ENCODE measurements at regions not wholly inside any gene's neighbourhood (a gene's known extent, or its start where the extent isn't known, plus 50 kb on each side); places are given as distances from the start of the nearest gene placed in this dataset.

DNA sequence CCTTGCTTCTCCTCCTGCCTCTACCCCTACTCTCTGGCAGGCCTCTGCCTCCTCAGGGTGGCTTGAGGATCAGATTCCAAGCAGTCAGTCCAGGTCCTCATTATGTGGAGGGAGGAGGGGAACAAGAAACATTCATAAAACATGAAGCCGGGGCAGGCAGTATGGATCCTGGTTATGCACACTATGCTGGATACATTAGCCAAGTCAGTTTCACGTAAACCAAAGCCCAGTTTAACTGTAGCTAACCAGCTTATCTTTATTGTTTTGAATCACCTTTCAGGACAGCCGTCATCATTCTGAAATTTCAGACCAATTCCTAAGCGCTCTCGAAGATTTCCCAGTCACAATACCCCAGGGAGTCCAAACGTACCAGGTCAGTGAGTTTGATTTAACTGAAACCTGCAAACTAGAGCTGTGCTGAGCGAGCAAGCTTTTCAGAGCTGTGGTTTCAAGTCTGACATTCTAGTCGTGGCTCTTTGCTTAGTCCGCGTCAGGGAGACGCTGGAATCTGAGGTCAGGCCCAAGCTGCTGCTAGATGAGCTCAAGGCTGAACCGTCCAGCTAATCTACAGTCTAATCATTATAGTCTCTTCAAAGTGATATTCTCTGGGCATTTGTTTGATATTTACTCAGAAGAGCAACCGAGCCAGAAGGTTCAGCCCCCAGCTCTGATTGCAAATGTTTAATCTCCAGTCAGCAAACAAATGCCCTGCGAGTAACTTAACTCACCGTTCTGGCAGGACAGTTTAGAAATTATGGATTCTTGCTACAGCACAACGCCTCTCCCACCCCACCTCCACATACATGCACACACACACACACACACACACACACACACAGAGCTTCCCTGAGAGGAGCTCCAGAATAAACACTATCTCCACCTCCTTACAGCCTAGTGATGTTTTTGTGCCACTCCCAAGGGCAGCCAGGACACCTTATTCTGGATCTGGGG, 63.8 kb upstream of the BZW1 start:
- WGBS, 2 donors: 43 to 47% methylated on average over 16 of the region's 16 CpGs
- peak overlapping the region in 3 of 4 donors; percentile 34 to 78 (median 50) for H3K27ac ChIP-seq

DNA sequence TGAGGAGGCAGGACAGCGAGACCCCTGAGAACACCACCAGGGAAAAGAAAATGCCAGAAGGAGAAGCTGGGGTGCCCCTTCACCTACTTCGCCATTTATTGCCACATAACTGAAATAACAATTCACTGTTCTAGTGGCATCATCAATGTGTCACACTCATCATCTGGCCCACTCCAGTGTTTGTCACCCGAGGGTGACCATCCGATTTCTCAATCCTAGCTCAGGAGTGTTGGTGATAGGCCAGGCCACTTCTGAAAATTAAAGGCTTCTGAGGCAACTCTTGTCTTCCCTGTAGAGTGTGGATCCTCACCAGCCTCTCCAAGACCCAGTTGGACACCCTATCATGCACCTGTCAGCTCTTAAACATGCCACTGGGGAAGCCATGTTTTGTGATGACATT, 62.9 kb upstream of the BZW1 start:
- peaks cover 0 to 41% (median 3%) of the 10 kb centered on the region in 4 donors for H3K4me1 ChIP-seq
- no peaks in the 10 kb centered on the region for H3K27me3 ChIP-seq
- TF ChIP-seq, protein P1, sequence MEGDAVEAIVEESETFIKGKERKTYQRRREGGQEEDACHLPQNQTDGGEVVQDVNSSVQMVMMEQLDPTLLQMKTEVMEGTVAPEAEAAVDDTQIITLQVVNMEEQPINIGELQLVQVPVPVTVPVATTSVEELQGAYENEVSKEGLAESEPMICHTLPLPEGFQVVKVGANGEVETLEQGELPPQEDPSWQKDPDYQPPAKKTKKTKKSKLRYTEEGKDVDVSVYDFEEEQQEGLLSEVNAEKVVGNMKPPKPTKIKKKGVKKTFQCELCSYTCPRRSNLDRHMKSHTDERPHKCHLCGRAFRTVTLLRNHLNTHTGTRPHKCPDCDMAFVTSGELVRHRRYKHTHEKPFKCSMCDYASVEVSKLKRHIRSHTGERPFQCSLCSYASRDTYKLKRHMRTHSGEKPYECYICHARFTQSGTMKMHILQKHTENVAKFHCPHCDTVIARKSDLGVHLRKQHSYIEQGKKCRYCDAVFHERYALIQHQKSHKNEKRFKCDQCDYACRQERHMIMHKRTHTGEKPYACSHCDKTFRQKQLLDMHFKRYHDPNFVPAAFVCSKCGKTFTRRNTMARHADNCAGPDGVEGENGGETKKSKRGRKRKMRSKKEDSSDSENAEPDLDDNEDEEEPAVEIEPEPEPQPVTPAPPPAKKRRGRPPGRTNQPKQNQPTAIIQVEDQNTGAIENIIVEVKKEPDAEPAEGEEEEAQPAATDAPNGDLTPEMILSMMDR (IDR thresholded peaks at IDR 0.05): no peak
- TF ChIP-seq POLR2A (IDR thresholded peaks at IDR 0.05) (no peak), EP300 (IDR thresholded peaks at IDR 0.05) (no peak)
- no peaks in the 10 kb centered on the region for H3K9me3 ChIP-seq
- no peaks in the 10 kb centered on the region for H3K36me3 ChIP-seq
- no peak overlapping the region for H3K4me3 ChIP-seq
- 82 to 95% methylated on average over 4 of the region's 4 CpGs for WGBS, 2 donors
- H3K27ac ChIP-seq: peak overlapping the region in 3 of 4 donors; percentile 34 to 78 (median 50)
- DNase-seq (ENCODE audit: low spot score in 2 of 2): no peak

More for the DNA sequence above, 63.8 kb upstream of the BZW1 start:
- Histone ChIP-seq H3K27me3 (no peaks in the 10 kb centered on the region), H3K4me1 (peaks cover 0 to 45% (median 3%) of the 10 kb centered on the region in 4 donors), H3K4me3 (no peak overlapping the region), H3K9me3 (no peaks in the 10 kb centered on the region), H3K36me3 (no peaks in the 10 kb centered on the region)
- TF ChIP-seq POLR2A (IDR thresholded peaks at IDR 0.05): no peak
- TF ChIP-seq, protein P1 (IDR thresholded peaks at IDR 0.05): no peak
- no peak for TF ChIP-seq EP300 (IDR thresholded peaks at IDR 0.05)
- DNase-seq (ENCODE audit: low spot score in 2 of 2): no peak

DNA sequence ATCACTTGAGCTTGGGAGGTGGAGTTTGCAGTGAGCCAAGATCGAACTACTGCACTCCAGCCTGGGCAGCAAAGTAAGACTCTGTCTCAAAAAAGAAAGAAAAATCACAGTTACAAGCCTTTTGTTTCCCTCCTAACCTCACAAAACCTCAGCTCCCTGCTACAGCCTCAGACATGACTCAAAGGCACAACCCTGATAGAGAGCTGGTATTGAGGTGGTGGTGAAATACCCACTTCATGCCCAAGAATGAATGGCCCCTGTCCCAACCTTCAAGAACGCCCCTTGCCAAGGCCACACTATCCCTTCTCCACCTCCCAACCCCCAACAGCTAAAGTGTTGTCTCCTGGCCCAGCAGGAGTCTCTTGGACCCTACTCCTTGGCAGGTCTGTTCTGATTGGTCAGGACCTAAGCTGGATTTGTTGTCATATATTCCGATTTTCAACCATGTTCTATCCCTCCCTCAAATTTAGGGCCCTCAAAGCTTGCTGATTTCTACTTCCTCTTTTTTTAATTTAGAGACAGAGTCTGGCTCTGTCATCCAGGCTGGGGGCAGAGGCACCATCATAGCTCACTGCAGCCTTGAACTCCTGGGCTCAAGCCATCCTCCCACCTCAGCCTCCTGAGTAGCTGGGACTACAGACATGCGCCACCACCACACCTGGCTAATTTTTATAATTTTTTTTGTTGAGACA, 61.9 kb upstream of the BZW1 start:
- Histone ChIP-seq H3K27ac (no peak overlapping the region), H3K4me1 (peaks cover 0 to 44% (median 3%) of the 10 kb centered on the region in 4 donors), H3K27me3 (no peaks in the 10 kb centered on the region), H3K9me3 (no peaks in the 10 kb centered on the region), H3K4me3 (no peak overlapping the region), H3K36me3 (no peaks in the 10 kb centered on the region)
- TF ChIP-seq POLR2A (IDR thresholded peaks at IDR 0.05): no peak
- TF ChIP-seq, protein P1 (IDR thresholded peaks at IDR 0.05): no peak
- TF ChIP-seq EP300 (IDR thresholded peaks at IDR 0.05): no peak
- 91 to 94% methylated on average over 4 of the region's 4 CpGs for WGBS, 2 donors
- no peak for DNase-seq (ENCODE audit: low spot score in 2 of 2)

DNA sequence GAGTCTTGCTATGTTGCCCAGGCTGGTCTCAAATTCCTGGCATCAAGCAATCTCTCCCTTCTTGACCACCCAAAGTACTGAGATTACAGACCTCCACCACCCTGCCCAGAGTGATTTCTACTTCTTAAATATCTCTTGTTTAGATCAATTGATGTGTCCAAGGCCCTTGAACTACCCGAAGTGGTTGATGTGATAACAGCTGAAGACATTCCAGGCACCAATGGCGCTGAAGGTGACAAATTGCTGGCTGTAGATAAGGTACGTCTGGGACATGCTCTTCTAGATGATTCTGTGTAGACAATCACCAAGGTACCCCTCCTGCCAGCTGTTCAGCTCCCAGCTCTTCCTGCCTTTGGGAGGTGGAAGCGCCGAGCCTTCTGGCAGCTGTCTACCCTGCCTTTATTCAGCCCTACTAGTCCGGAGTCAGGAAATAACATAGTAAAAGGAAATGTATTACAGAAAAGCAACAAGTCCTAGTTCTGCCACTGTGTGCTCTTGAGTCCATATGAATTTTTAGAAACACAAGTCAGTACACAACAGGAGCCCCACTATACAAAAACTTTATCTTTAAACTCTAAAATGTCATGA, 61.3 kb upstream of the BZW1 start:
- WGBS, 2 donors: 81 to 83% methylated on average over 6 of the region's 6 CpGs
- H3K36me3 ChIP-seq: no peaks in the 10 kb centered on the region
- H3K4me3 ChIP-seq: no peak overlapping the region
- H3K4me1 ChIP-seq: peaks cover 0 to 48% (median 3%) of the 10 kb centered on the region in 4 donors
- no peak overlapping the region for H3K27ac ChIP-seq
- TF ChIP-seq POLR2A (IDR thresholded peaks at IDR 0.05) (no peak), EP300 (IDR thresholded peaks at IDR 0.05) (no peak)
- TF ChIP-seq, protein P1 (IDR thresholded peaks at IDR 0.05): no peak
- H3K9me3 ChIP-seq: no peaks in the 10 kb centered on the region
- H3K27me3 ChIP-seq: no peaks in the 10 kb centered on the region
- DNase-seq (ENCODE audit: low spot score in 2 of 2): no peak
